Globus pallidus (tissue), 1 donor: ENCODE measurements at regions not wholly inside any gene's neighbourhood (a gene's known extent, or its start where the extent isn't known, plus 50 kb on each side); places are given as distances from the start of the nearest gene placed in this dataset.
A peak's percentile ranks its signal among the peaks of the same experiment; 100 is the strongest.
"Not testable (repeated sequence)": the region's sequence is repeated elsewhere in the genome, so short reads cannot be mapped to it uniquely, and the experiment has no call there.

Experiments
- DNase-seq: peaks from one replicate; pipeline ENCODE4 v3.0.0-alpha.2; 2015; ENCODE audit warnings: low spot score

- no peak for DNase-seq
Measured at GRCh38 chrX:113512700-113513395, 672.2 kb upstream of the AMOT start.

- no peak for DNase-seq
Measured at GRCh38 chrX:113510586-113510985, 670.0 kb upstream of the AMOT start.

GRCh38 chrX:113492895-113493294, 652.3 kb upstream of the AMOT start:
- DNase-seq: no peak

GRCh38 chrX:113473418-113473817, 632.8 kb upstream of the AMOT start:
- DNase-seq: no peak

GRCh38 chrX:113473015-113473414, 632.4 kb upstream of the AMOT start:
- not testable (repeated sequence) for DNase-seq

- no peak for DNase-seq
Measured at GRCh38 chrX:113470166-113470565, 629.5 kb upstream of the AMOT start.

- DNase-seq: no peak
Measured at GRCh38 chrX:113457719-113458118, 617.1 kb upstream of the AMOT start.

GRCh38 chrX:113455582-113455981, 615.0 kb upstream of the AMOT start:
- no peak for DNase-seq

GRCh38 chrX:113429011-113429410, 588.4 kb upstream of the AMOT start:
- no peak for DNase-seq

GRCh38 chrX:113422323-113422722, 581.7 kb upstream of the AMOT start:
- DNase-seq: no peak

- no peak for DNase-seq
Measured at GRCh38 chrX:113421432-113421831, 580.8 kb upstream of the AMOT start.

- no peak for DNase-seq
Measured at GRCh38 chrX:113412106-113412505, 571.5 kb upstream of the AMOT start.

- no peak for DNase-seq
Measured at GRCh38 chrX:113408843-113409242, 568.2 kb upstream of the AMOT start.

GRCh38 chrX:113400193-113400704, 559.6 kb upstream of the AMOT start:
- no peak for DNase-seq

- no peak for DNase-seq
Measured at GRCh38 chrX:113399506-113400192, 559.0 kb upstream of the AMOT start.

- DNase-seq: no peak
Measured at GRCh38 chrX:113392355-113392754, 551.7 kb upstream of the AMOT start.

GRCh38 chrX:113391875-113392274, 551.2 kb upstream of the AMOT start:
- DNase-seq: no peak

GRCh38 chrX:113390531-113390930, 549.9 kb upstream of the AMOT start:
- DNase-seq: no peak

- DNase-seq: no peak
Measured at GRCh38 chrX:113389846-113390245, 549.2 kb upstream of the AMOT start.

- DNase-seq: peak; percentile 9
Measured at GRCh38 chrX:113384628-113385027, 544.0 kb upstream of the AMOT start.

GRCh38 chrX:113373421-113373820, 532.8 kb upstream of the AMOT start:
- not testable (repeated sequence) for DNase-seq

- no peak for DNase-seq
Measured at GRCh38 chrX:113370006-113370405, 529.4 kb upstream of the AMOT start.

- DNase-seq: no peak
Measured at GRCh38 chrX:113369056-113369455, 528.4 kb upstream of the AMOT start.

GRCh38 chrX:113353134-113353533, 512.5 kb upstream of the AMOT start:
- no peak for DNase-seq
